Sciatic nerve (tissue), 2 donors: ENCODE measurements at regions not wholly inside any gene's neighbourhood (a gene's known extent, or its start where the extent isn't known, plus 50 kb on each side); places are given as distances from the start of the nearest gene placed in this dataset.

ENCODE experiments used
- ATAC-seq: fragments of 200-7000 bp; cut with Tn5 transposase; one replicate; pipeline ENCODE4 v1.9.1; 2020; ENCODE audit warnings: mild to moderate bottlenecking, moderate library complexity
- DNase-seq: peaks from one replicate; pipeline ENCODE4 v3.0.0-alpha.2; 2020; ENCODE audit warnings: low spot score
- intact Hi-C: fragments of 100-400 bp; cut with DNase I; formaldehyde crosslinking; loops from one replicate; pipeline ENCODE4 v1.14.2; 2022
- donor health status: DM: no; HTN: no; CAD: no.
- donor health status: DM: no; HTN: no; CAD: no.

GRCh38 chr1:8267307-8267706 is 50.6 kb upstream of the SLC45A1 start:
- intact Hi-C loops = no loop called here
- ATAC-seq = no peak

DNA sequence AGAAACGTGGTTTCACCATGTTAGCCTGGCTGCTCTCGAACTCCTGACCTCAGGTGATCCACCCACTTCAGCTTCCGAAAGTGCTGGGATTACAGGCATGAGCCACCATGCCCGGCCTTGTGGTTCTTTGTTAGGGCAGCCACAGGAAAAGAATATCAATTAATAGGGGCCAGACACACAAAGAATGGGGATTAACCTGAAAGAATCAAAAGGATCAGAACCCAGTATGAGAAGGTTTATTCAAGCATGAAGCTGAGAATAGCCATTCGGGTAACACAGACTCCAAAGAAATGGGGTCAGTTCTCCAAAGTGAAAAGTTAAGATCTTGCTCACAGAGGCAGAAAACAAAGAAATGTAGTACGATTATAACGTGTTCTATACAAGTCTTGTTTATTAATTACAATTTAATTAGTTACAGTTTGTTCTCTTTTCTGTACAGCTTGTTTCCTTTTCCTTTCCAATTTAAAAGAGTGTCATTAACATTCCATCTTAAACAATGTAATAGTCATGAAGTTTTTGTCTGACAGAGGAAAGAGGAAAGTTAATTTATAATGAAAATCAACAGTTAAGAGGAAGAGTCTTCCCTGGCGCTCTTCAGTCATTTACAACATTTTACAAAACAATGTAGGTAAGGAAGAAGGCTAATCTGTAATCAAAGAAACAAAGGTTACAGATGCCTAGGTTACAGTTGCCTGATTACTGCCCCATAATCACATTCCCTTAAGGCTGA is 51.3 kb upstream of the SLC45A1 start:
- intact Hi-C loops = no loop called here
- ATAC-seq (no peak), DNase-seq (no peak)

More at GRCh38 chr1:8267307-8267706, 50.6 kb upstream of the SLC45A1 start:
- DNase-seq = no peak

DNA sequence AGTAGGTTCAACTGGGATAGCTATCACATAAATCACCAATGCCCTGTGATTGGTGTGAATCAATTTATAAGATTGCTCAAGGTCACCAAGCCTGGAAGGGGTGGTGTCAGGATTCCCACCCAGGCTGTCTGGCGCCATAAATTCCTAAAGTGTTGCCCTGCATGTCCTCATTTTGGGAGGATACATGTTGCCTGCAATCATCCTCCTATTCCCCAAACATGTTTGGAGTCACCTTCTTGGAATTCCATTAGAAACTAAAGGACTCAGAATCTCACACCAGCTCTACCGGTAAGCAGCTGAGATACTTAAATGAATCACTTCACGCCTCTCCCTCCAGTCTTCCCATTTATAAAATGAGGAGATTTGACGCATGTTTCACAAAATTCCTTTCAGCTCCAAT is 54.1 kb upstream of the SLC45A1 start:
- intact Hi-C loops = no loop called here
- ATAC-seq (no peak), DNase-seq (no peak)

- ATAC-seq (no peak), DNase-seq (no peak)
- intact Hi-C loops = no loop called here
Observed at GRCh38 chr1:8261398-8261762, 56.5 kb upstream of the SLC45A1 start.

DNA sequence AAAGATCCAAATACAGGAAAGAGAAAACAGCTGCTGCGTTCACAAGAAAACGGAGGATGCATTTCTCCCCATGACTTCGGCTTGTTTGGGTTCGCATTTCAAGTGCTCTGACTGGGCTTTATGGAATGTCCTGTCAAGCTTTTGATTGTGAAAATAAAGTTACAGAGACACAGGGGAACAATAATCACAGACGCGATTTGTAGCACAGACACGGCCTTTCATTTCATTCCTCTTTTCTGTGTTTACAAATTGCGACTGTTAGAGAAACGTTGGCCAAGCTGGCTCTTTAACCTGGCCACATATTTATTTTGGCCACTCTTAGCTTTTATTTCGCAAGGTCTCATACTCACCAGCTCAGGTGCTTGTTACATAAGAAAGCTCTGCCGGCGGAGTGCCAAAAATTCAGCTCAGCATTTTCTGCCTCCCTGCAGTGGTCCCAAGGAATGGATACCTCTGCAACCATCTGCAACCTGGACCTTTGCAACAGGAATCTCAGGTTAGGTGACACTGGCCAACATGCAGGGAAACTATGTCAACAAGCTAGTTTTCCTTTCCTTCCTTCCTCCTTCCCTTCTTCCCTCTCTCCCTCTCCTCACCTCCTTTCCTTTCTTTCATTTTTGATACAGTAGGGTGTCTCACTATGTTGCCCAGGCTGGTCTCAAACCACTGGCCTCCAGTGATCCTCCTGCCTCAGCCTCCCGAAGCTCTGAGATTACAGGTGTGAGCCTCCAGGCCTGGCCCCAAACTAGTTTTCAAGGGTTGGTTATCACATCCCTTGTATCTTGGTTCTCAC is 58.2 kb upstream of the SLC45A1 start:
- peak; percentile 84 for DNase-seq
- peak; percentile 94 for ATAC-seq
- intact Hi-C loops = no loop called here

DNA sequence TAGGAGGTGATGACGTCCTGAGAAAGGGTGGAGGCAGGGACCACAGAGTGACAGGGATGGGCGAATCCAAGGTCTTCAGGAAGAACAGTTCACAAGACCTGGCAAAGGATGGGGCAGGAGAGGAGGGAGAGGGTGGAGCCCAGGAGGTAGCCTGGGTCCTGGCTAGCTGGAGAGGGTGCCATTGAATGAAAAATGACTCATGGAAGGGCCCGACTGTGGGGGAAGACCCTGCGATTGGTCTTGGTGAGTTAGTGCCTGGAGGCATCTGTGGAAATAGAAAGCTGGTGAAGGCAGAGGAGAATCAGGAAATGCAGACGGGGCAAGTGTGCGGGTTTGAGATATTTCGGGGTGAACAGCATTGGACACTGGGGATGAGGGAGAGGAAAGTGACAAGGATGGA is 60.3 kb upstream of the SLC45A1 start:
- intact Hi-C loops = no loop called here
- ATAC-seq (no peak), DNase-seq (no peak)

- intact Hi-C loops = no loop called here
- DNase-seq = no peak
- ATAC-seq = no peak
Observed at GRCh38 chr1:8256321-8256720, 61.6 kb upstream of the SLC45A1 start.

GRCh38 chr1:8255712-8256111 is 62.2 kb upstream of the SLC45A1 start:
- DNase-seq (no peak), ATAC-seq (no peak)
- intact Hi-C loops = no loop called here

DNA sequence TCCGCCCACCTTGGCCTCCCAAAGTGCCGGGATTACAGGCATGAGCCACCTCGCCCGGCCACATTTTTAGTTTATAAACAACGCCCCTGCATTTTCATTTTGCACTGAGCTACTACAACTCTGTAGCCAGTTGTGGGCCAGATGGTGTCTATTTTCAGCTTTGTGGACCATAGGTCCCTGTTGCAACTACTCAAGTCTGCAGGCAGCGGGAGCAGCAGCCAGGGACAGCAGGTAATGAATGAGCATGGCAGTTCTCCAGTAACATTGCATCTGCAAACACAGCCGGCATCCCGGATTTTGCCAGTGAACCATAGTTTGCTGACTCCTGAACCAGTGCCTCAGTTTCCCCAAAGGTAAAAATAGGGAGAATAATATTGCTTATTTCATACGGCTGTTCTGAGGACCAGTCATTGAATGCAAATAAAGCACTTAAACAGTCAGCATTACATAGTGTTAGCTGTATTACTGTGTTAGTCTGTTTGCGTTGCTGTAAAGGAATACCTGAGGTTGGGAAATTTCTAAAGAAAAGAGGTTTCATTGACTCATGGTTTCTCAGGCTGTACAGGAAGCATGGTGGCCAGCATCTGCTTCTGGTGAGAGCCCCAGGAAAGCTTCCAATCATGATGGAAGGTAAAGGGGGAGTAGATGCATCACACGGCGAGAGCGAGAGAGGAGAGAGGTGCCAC is 65.5 kb upstream of the SLC45A1 start:
- intact Hi-C loops = no loop called here
- no peak for ATAC-seq
- DNase-seq = no peak

DNA sequence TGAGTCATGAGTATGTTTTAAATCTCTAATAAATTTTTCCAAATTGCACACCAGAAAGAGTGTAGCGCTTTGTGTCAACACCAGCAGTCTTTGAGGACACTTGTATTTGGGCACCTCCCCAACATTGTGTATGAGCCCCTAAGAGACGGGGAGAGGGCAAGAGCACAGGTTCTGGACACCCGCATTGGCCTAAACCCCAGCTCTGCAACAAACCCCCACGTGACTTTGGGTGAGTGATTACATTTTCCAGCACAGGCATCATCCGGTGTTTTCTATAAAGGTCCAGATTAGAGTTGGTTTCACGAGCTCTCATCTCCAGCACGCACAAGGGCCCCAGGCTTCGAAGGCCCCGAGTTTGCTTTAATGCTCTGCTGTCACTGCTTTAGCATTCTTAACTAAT is 66.3 kb upstream of the SLC45A1 start:
- DNase-seq (no peak), ATAC-seq (no peak)
- intact Hi-C loops = no loop called here

GRCh38 chr1:8249838-8250237 is 68.1 kb upstream of the SLC45A1 start:
- ATAC-seq = no peak
- intact Hi-C loops = no loop called here
- no peak for DNase-seq

GRCh38 chr1:8247811-8248436 is 70.0 kb upstream of the SLC45A1 start:
- ATAC-seq = no peak
- intact Hi-C loops = no loop called here
- no peak for DNase-seq

DNA sequence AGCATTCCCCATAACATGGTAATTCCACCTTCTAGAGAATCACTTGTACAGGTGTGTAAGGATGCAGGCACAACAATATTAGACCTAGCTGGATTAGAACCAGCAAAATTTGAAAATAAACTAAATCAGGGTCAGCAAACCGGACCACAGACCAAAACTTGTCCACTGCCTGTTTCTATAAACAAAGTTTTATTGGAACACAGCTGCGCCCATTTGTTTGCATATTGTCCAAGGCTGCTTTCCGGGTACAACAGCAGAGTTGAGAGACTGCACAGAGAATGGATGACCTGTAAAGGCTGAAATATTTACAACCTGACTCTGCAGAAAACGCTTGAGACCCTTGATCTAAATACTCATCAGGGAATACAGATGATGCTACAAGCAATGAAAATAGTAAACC is 73.6 kb upstream of the SLC45A1 start:
- intact Hi-C loops = no loop called here
- no peak for DNase-seq
- ATAC-seq = no peak

DNA sequence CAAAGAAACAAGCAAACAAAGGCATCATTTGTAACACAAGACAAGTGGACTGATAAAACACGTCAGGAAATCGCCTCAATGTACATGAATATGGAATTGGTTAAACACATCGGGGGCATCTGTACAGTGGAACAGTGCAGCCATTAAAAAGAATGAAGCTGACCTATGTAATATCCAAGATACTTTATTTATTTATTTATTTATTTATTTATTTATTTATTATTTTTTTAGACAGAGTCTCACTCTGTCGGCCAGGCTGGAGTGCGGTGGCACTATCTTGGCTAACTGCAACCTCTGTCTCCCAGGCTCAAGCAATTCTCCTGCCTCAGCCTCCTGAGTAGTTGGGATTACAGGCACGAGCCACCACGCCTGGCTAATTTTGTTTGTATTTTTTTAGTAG is 75.4 kb upstream of the SLC45A1 start:
- intact Hi-C loops = no loop called here
- ATAC-seq (no peak), DNase-seq (no peak)

DNA sequence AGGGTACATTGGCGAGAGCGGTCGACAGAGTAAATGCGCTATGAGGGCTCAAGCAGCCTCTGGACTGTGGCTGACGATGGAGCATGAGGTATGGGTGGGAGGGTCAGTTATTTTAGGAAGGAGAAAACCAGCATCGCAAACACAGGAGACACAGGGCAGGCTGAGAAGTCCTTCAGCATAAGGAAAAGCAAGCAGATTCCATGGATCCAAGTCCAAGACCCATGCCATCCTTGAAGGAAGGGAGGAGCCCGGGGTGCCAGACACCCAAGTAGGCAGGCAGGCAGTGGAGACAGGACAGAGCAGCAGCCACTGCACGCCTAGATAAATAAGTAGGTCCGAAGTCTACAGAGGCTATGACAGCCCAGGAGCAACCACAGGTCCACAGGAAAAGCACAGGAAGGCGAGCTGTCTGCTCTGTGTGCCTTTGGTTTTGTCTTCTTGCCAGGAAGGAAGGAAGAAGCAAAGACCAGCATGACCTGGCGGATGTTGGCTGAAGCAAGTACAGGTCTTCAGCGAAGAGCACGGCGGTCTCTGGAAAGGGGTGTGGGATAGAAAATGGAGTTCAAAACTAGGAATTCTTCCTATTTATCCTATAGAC is 76.4 kb upstream of the SLC45A1 start:
- intact Hi-C loops = no loop called here
- ATAC-seq (no peak), DNase-seq (no peak)

DNA sequence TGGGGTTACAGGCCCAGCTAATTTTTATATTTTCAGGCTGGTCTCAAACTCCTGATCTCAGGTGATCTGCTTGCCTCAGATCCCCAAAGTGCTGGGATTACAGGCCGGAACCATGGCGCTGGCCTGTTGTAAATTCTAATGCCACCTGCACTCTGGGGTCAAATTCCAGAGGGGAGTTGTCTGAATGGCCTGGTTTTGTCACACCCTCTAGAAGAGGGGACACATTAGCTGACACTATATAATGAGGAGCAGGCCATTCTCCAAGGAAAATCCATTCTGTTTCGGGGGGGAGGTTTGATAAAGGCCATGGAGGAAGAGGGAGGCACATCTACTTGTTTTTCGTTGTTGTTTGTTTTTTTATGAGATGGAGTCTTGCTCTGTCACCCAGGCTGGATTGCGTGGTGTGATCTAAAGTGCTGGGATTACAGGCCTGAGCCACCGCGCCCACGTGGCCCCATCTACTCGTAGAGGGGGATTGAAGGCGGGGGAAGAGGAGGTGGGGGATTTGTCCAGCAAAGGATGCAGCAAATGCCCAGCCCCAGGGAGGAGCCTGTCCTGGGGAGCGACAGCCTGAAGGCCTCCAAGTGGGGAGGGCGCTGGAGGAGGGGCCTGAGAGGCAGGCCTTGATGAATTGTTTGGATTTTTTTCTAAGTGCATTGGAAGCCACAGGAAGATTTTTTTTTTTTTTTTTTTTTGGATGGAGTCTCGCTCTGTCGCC is 78.4 kb upstream of the SLC45A1 start:
- intact Hi-C loops = loop anchor here (5.0 kb wide), 1 partner anchor 538 kb away; no protein-coding TSS in a partner anchor
- DNase-seq (no peak), ATAC-seq (peak; percentile 77)

GRCh38 chr1:8239039-8239305 is 78.9 kb upstream of the SLC45A1 start:
- peak; percentile 90 for ATAC-seq
- no peak for DNase-seq
- intact Hi-C loops = loop anchor here (5.0 kb wide), 1 partner anchor 538 kb away; no protein-coding TSS in a partner anchor

- peak; percentile 63 for ATAC-seq
- no peak for DNase-seq
- intact Hi-C loops = loop anchor here (5.0 kb wide), 1 partner anchor 539 kb away; no protein-coding TSS in a partner anchor
Observed at GRCh38 chr1:8238141-8239038, 79.5 kb upstream of the SLC45A1 start.
